ENCODE measurements at regions not wholly inside any gene's neighbourhood (a gene's known extent, or its start where the extent isn't known, plus 50 kb on each side); places are given as distances from the start of the nearest gene placed in this dataset.

DNA sequence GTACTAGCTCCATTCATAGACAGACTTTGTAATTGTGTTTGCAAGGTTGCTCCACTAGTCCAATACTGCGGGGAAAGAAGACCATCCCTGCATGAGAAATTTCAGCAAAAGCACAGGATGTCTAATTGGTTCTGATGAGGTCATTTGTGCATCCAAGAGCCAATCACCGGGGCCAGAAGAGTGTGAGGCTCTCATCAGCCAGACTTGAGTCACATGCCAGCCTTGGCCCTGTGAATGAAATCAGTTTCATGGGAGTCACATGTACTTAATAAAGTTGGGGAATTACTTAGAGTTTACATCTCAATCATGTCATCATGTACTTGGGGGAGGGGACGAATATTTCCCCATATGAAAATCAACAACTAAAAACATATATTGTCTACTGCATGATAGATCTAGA, 1236.0 kb downstream of the MAT2B start:
- no peak for FAIRE-seq

GRCh38 chr5:164742025-164742424, 1236.6 kb downstream of the MAT2B start:
- no peak for FAIRE-seq

GRCh38 chr5:164746723-164747122, 1241.3 kb downstream of the MAT2B start:
- FAIRE-seq, result no peak

GRCh38 chr5:164747371-164747770, 1242.0 kb downstream of the MAT2B start:
- FAIRE-seq, result no peak

GRCh38 chr5:164748861-164749260, 1243.4 kb downstream of the MAT2B start:
- no peak for FAIRE-seq

- no peak for FAIRE-seq
Measured at GRCh38 chr5:164753434-164753833, 1248.0 kb downstream of the MAT2B start.

GRCh38 chr5:164763206-164763605, 1257.8 kb downstream of the MAT2B start:
- FAIRE-seq, result no peak

DNA sequence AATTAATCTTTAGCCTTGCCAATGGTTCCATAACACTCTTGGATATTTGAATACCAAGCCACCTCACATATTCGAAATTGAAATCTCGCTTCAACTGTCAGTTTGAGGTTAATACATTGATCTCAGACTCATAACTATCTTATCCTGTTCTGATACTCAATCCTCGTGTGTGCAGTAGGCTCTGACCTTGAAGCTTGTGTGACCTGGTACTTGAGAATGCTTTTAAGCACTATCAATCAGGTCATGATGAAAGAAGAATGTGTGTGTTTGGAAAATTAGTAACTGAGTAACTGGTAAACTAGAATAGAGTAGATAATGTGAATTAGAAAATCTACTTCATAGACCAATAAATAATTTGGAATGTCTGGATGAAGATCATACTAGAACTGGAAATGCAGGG, 1266.7 kb downstream of the MAT2B start:
- FAIRE-seq, result no peak

GRCh38 chr5:164784230-164784629, 1278.8 kb downstream of the MAT2B start:
- FAIRE-seq, result no peak

GRCh38 chr5:164798110-164798509, 1292.7 kb downstream of the MAT2B start:
- FAIRE-seq, result no peak

GRCh38 chr5:164799391-164799790, 1294.0 kb downstream of the MAT2B start:
- no peak for FAIRE-seq

DNA sequence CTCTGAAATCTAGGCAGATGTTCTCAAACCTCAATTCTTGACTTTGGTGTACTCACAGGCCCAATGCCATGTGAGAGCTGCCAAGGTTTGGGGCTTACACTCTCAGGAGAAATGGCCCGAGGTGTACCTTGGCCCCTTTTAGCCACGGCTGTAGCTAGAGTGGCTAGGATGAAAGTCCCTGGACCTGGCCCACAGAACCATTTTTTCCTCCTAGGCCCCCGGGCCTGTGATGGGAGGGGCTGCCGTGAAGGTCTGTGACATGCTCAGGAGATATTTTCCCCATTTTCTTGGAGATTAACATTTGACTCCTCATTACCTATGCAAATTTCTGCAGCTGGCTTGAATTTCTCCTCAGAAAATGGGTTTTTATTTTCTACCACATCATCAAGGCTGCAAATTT, 1296.5 kb downstream of the MAT2B start:
- FAIRE-seq, result no peak

DNA sequence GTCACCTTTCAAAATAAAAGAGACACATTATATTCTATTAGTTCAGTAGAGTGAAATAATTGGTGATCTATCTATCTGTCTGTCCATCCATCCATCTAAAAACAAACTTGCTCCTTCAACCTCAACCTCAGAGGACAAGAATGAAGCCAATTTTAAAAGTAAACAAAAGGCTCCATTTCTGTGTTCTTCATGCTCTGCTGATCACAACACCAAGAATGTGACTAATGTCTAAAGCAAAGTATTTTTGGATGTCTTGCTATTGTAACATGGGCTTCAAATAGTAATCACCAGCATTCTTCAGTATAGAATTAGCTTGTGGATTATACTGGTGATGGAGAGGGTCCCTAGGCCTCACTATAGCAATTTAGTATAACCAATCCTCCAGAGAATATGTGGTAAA, 1304.4 kb downstream of the MAT2B start:
- no peak for FAIRE-seq

DNA sequence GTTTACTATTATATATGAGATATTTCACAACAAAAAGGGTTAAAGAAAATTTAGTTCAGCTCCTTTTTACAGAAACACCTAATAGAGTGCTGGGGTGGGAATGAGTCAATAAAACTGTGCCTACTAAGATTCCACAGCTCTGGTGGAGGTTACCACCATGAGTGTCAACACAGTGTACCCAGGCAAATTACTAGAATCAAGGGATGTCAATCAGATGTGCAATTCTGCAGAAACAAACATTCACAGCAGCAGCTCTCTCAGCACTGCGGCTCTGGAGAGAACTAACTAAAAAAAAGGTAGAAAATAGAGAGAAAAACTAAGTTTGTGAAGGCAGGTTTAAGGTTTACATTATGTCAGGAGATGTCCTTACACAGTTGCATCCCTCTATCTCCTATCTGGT, 1313.0 kb downstream of the MAT2B start:
- FAIRE-seq, result no peak

GRCh38 chr5:164824671-164825070, 1319.3 kb downstream of the MAT2B start:
- no peak for FAIRE-seq

GRCh38 chr5:164832516-164832915, 1327.1 kb downstream of the MAT2B start:
- no peak for FAIRE-seq

- FAIRE-seq, result no peak
Measured at GRCh38 chr5:164844348-164844747, 1338.9 kb downstream of the MAT2B start.

- FAIRE-seq, result no peak
Measured at GRCh38 chr5:164860896-164861295, 1355.5 kb downstream of the MAT2B start.

GRCh38 chr5:164861610-164862009, 1356.2 kb downstream of the MAT2B start:
- no peak for FAIRE-seq

GRCh38 chr5:164868761-164869160, 1363.3 kb downstream of the MAT2B start:
- FAIRE-seq, result peak; percentile 64

- FAIRE-seq, result no peak
Measured at GRCh38 chr5:164869325-164869724, 1363.9 kb downstream of the MAT2B start.

DNA sequence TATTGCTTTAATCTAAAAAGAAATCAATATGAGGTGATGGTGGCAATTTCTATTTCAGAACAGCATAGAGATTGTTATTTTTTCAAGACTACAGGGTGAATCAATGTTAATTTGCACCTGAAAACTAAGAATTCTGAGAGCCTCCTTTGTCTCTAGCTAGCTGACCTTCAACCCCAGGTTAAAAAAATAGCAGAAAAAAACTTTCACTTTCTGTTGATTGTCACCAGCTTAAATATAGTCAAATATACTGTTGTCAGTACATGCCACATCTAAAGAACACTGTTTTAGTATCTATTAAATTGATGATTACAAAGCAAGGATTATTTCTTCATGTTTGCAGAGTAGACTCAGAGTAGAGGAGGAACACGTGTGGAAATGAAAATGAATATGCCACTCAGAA, 1371.4 kb downstream of the MAT2B start:
- no peak for FAIRE-seq

DNA sequence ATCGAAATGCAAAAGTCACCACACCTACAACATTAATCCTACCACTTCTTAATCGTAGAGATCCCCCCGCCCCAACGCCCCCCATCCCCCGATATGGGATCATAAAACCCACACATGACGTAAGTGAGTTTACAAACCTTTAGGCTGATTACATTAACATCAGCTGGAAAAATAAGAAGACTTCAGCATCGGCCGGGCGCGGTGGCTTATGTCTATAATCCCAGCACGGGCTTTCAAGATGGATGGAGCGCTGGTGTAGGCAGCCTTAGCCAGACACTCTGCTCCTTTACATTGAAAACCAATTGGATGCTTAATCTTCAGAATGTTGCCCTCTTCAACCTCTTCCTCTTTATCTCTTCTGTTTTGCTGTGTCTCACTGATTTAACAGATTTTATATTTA, 1376.0 kb downstream of the MAT2B start:
- FAIRE-seq, result no peak

- no peak for FAIRE-seq
Measured at GRCh38 chr5:164885179-164885578, 1379.8 kb downstream of the MAT2B start.

DNA sequence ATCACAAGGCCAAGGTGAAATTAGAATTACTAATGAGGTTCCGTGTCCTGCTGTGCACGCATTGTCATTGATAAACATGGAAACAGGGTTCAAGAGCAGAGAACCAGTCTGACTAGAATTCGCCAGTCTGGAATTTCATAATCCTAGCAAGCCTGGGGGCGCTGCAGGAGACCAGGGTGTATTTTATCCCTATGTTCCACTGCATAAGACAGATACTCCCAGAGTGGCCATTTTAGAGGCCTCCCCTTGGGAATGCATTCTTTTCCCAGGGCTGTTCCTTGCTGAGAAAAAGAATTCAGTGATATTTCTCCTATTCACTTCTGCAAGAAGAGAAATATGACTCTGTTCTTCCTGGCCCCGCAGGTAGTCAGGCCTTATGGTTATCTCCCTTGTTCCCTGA, 1387.7 kb downstream of the MAT2B start:
- FAIRE-seq, result no peak

DNA sequence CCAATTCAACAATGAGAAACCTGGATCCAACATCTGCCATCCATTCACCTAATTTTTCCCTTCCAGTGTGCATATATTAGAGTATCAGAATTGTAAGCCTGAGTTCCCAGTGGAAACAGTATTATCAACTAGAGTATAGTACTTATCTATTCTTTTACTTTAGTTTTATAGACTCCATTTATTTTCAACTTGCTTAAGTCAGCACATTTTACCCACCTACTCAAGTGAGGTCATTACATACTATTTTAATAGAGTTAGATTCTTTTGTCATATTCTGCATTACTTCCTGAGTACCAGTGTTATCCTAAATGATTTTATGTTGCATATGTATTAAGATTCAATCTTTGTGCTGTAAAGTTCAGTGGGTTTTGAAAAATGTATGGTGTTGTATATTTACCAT, 1393.3 kb downstream of the MAT2B start:
- no peak for FAIRE-seq
